Caco-2 (cell line): ENCODE measurements at regions not wholly inside any gene's neighbourhood (a gene's known extent, or its start where the extent isn't known, plus 50 kb on each side); places are given as distances from the start of the nearest gene placed in this dataset.

Source experiments
- BruUV-seq: library from RNA; stranded (reverse); fragments of 400-500 nt; replicated peaks from 2 replicates; lab custom pipeline; 2021; lab: Mats Ljungman, UMichigan
- CTCF ChIA-PET: fragments of 300-600 bp; sonication (Branson Sonifier 250); formaldehyde crosslinking; loops from one replicate; lab custom pipeline; 2022; ENCODE audit warnings: antibody characterized with exemption; lab: Charles Lee
- POLR2A ChIA-PET: fragments of 300-600 bp; sonication (Branson Sonifier 250); formaldehyde crosslinking; loops from one replicate; lab custom pipeline; 2022; ENCODE audit warnings: antibody characterized with exemption; lab: Charles Lee
- DNase-seq, 2 experiments: peaks; one replicate each; pipeline versions ENCODE4 v3.0.0 to v3.0.0-alpha.2; 2020 to 2022
- H3K27me3 ChIP-seq: replicated peaks from 2 replicates; pipeline ENCODE4 v1.6.0; 2011; ENCODE audit warnings: low read length; ENCODE audit not compliant: control insufficient read depth, insufficient read depth
- H3K36me3 ChIP-seq: 2 replicates; pipeline ENCODE4 v1.5.1; 2011; ENCODE audit warnings: low read length; ENCODE audit not compliant: control insufficient read depth, insufficient read depth
- H3K4me1 ChIP-seq: fragments of 250-450 bp; sonication (Bioruptor Pico); 2 replicates; pipeline ENCODE4 v1.5.1; 2020; ENCODE audit warnings: mild to moderate bottlenecking
- H3K4me3 ChIP-seq: 2 replicates; pipeline ENCODE4 v1.5.1; 2011; ENCODE audit warnings: low read depth, mild to moderate bottlenecking, control low read depth, low read length
- H3K9me3 ChIP-seq: fragments of 250-450 bp; sonication (Bioruptor Pico); 2 replicates; pipeline ENCODE4 v1.5.1; 2020; ENCODE audit warnings: mild to moderate bottlenecking, moderate library complexity
- H3K27ac Mint-ChIP-seq: one replicate; pipeline ENCODE4 v1.8.0; 2022; ENCODE audit warnings: mixed read lengths; ENCODE audit not compliant: unreplicated experiment
- H3K27me3 Mint-ChIP-seq: one replicate; pipeline ENCODE4 v1.8.0; 2022; ENCODE audit warnings: mixed read lengths; ENCODE audit not compliant: insufficient read depth, unreplicated experiment
- H3K36me3 Mint-ChIP-seq: one replicate; pipeline ENCODE4 v1.8.0; 2022; ENCODE audit warnings: mild to moderate bottlenecking, mixed read lengths; ENCODE audit not compliant: insufficient read depth, unreplicated experiment
- H3K4me1 Mint-ChIP-seq: one replicate; pipeline ENCODE4 v1.8.0; 2022; ENCODE audit warnings: low read depth, mixed read lengths; ENCODE audit not compliant: unreplicated experiment
- H3K4me3 Mint-ChIP-seq: one replicate; pipeline ENCODE4 v1.8.0; 2022; ENCODE audit warnings: mild to moderate bottlenecking, moderate library complexity, mixed read lengths; ENCODE audit not compliant: unreplicated experiment
- H3K9me3 Mint-ChIP-seq: one replicate; pipeline ENCODE4 v1.8.0; 2022; ENCODE audit warnings: mixed read lengths; ENCODE audit not compliant: unreplicated experiment
- CTCF ChIP-seq, 2 experiments: fragments of 200-600 bp in 1 of 2; IDR thresholded peaks; 1 replicate in 1 of 2; 2 replicates in 1 of 2; pipeline versions ENCODE4 v1.5.1 to v1.8.0; 2011 to 2022; ENCODE audit warnings: antibody characterized with exemption in 1 of 2, control low read depth in 1 of 2, inconsistent platforms in 1 of 2, low read depth in 1 of 2, low read length in 1 of 2, mild to moderate bottlenecking in 1 of 2, moderate library complexity in 1 of 2; ENCODE audit not compliant: insufficient read depth in 1 of 2, severe bottlenecking in 1 of 2, unreplicated experiment in 1 of 2
- intact Hi-C: fragments of 100-400 bp; cut with micrococcal nuclease; formaldehyde crosslinking; loops from one replicate; pipeline ENCODE4 v1.10.0; 2022; ENCODE audit not compliant: unreplicated experiment

- ChIA-PET CTCF (no interaction called here), POLR2A (no interaction called here)
- no peak for DNase-seq
- H3K27me3 Mint-ChIP-seq, result no peaks in the 10 kb centered on the region
- H3K27me3 ChIP-seq, result no peaks in the 10 kb centered on the region
- no peaks in the 10 kb centered on the region for H3K36me3 ChIP-seq
- H3K36me3 Mint-ChIP-seq, result no peaks in the 10 kb centered on the region
- BruUV-seq, result no TSS peak
- H3K9me3 Mint-ChIP-seq, result no peaks in the 10 kb centered on the region
- no peak for TF ChIP-seq CTCF (IDR thresholded peaks at IDR 0.05; ENCODE audit: insufficient read depth in 1 of 2, low read depth in 1 of 2, low read length in 1 of 2, severe bottlenecking in 1 of 2, unreplicated experiment in 1 of 2)
- H3K4me1 ChIP-seq, result no peaks in the 10 kb centered on the region
- intact Hi-C loops, result no loop called here
- no peak overlapping the region for H3K27ac Mint-ChIP-seq
- no peak overlapping the region for H3K4me3 Mint-ChIP-seq
- H3K4me1 Mint-ChIP-seq, result peaks cover 9% of the 10 kb centered on the region
- H3K4me3 ChIP-seq, result no peak overlapping the region
- no peaks in the 10 kb centered on the region for H3K9me3 ChIP-seq
Measured at GRCh38 chr5:167821669-167822068, 469.8 kb upstream of the WWC1 start.

- ChIA-PET CTCF (no interaction called here), POLR2A (no interaction called here)
- no peaks in the 10 kb centered on the region for H3K36me3 Mint-ChIP-seq
- Histone ChIP-seq H3K4me1 (no peaks in the 10 kb centered on the region), H3K9me3 (no peaks in the 10 kb centered on the region), H3K27me3 (no peaks in the 10 kb centered on the region), H3K36me3 (no peaks in the 10 kb centered on the region), H3K4me3 (no peak overlapping the region)
- H3K27me3 Mint-ChIP-seq, result no peaks in the 10 kb centered on the region
- H3K4me3 Mint-ChIP-seq, result no peak overlapping the region
- no peak for TF ChIP-seq CTCF (IDR thresholded peaks at IDR 0.05; ENCODE audit: insufficient read depth in 1 of 2, low read depth in 1 of 2, low read length in 1 of 2, severe bottlenecking in 1 of 2, unreplicated experiment in 1 of 2)
- no peaks in the 10 kb centered on the region for H3K9me3 Mint-ChIP-seq
- no peak overlapping the region for H3K27ac Mint-ChIP-seq
- peaks cover 9% of the 10 kb centered on the region for H3K4me1 Mint-ChIP-seq
- no peak for DNase-seq
- intact Hi-C loops, result no loop called here
- no TSS peak for BruUV-seq
Measured at GRCh38 chr5:167822241-167822640, 469.2 kb upstream of the WWC1 start.

- Histone ChIP-seq H3K4me1 (no peaks in the 10 kb centered on the region), H3K27me3 (no peaks in the 10 kb centered on the region), H3K4me3 (no peak overlapping the region), H3K9me3 (no peaks in the 10 kb centered on the region), H3K36me3 (no peaks in the 10 kb centered on the region)
- TF ChIP-seq CTCF (IDR thresholded peaks at IDR 0.05; ENCODE audit: insufficient read depth in 1 of 2, low read depth in 1 of 2, low read length in 1 of 2, severe bottlenecking in 1 of 2, unreplicated experiment in 1 of 2), result no peak
- Mint-ChIP-seq H3K27ac (no peak overlapping the region), H3K9me3 (no peaks in the 10 kb centered on the region), H3K4me3 (no peak overlapping the region), H3K27me3 (no peaks in the 10 kb centered on the region), H3K4me1 (peaks cover 18% of the 10 kb centered on the region), H3K36me3 (no peaks in the 10 kb centered on the region)
- no peak for DNase-seq
- ChIA-PET POLR2A (no interaction called here), CTCF (no interaction called here)
- BruUV-seq, result no TSS peak
- intact Hi-C loops, result no loop called here
Measured at GRCh38 chr5:167823405-167823804, 468.0 kb upstream of the WWC1 start.
